CD4-positive, alpha-beta T cell treated with Interleukin-4 for 1 hour (primary cell): ENCODE measurements at regions not wholly inside any gene's neighbourhood (a gene's known extent, or its start where the extent isn't known, plus 50 kb on each side); places are given as distances from the start of the nearest gene placed in this dataset.
"Not testable (repeated sequence)": the region's sequence is repeated elsewhere in the genome, so short reads cannot be mapped to it uniquely, and the experiment has no call there.

Experiments used
- DNase-seq, 2 donors: peaks; one replicate each; pipeline ENCODE4 v3.0.0-alpha.2; 2020 to 2022

- DNase-seq, result not testable (repeated sequence)
Measured at GRCh38 chr4:10388146-10388545, 69.1 kb downstream of the ZNF518B start.

GRCh38 chr4:10385994-10386394, 71.2 kb downstream of the ZNF518B start:
- DNase-seq, result no peak

- no peak for DNase-seq
Measured at GRCh38 chr4:10384974-10385373, 72.3 kb downstream of the ZNF518B start.

GRCh38 chr4:10383417-10383816, 73.8 kb downstream of the ZNF518B start:
- no peak for DNase-seq

- not testable (repeated sequence) for DNase-seq
Measured at GRCh38 chr4:10382171-10382570, 75.1 kb downstream of the ZNF518B start.

GRCh38 chr4:10381146-10381545, 76.1 kb downstream of the ZNF518B start:
- no peak for DNase-seq

GRCh38 chr4:10380735-10381134, 76.5 kb downstream of the ZNF518B start:
- DNase-seq, result no peak

GRCh38 chr4:10371869-10372471, 85.3 kb downstream of the ZNF518B start:
- no peak for DNase-seq

GRCh38 chr4:10371121-10371520, 86.1 kb downstream of the ZNF518B start:
- DNase-seq, result no peak

GRCh38 chr4:10369517-10369916, 87.7 kb downstream of the ZNF518B start:
- DNase-seq, result no peak

- no peak for DNase-seq
Measured at GRCh38 chr4:10366628-10367027, 90.6 kb downstream of the ZNF518B start.

GRCh38 chr4:10364194-10364593, 93.0 kb downstream of the ZNF518B start:
- no peak for DNase-seq

GRCh38 chr4:10354746-10355145, 102.5 kb downstream of the ZNF518B start:
- no peak for DNase-seq

GRCh38 chr4:10354225-10354624, 103.0 kb downstream of the ZNF518B start:
- no peak for DNase-seq

GRCh38 chr4:10353110-10353509, 104.1 kb downstream of the ZNF518B start:
- no peak for DNase-seq

GRCh38 chr4:10348241-10348640, 109.0 kb downstream of the ZNF518B start:
- DNase-seq, result no peak

GRCh38 chr4:10347815-10348214, 109.4 kb downstream of the ZNF518B start:
- DNase-seq, result no peak

- DNase-seq, result no peak
Measured at GRCh38 chr4:10347281-10347795, 109.9 kb downstream of the ZNF518B start.

- no peak for DNase-seq
Measured at GRCh38 chr4:10346023-10346422, 111.2 kb downstream of the ZNF518B start.

GRCh38 chr4:10345381-10345784, 111.8 kb downstream of the ZNF518B start:
- DNase-seq, result no peak

GRCh38 chr4:10344824-10345223, 112.4 kb downstream of the ZNF518B start:
- DNase-seq, result no peak

GRCh38 chr4:10343656-10344055, 113.6 kb downstream of the ZNF518B start:
- DNase-seq, result no peak

GRCh38 chr4:10342866-10343265, 114.4 kb downstream of the ZNF518B start:
- no peak for DNase-seq

GRCh38 chr4:10336471-10336870, 120.8 kb downstream of the ZNF518B start:
- no peak for DNase-seq

GRCh38 chr4:10335050-10335449, 122.2 kb downstream of the ZNF518B start:
- DNase-seq, result no peak
